HG03378 (cell line): ENCODE measurements at regions not wholly inside any gene's neighbourhood (a gene's known extent, or its start where the extent isn't known, plus 50 kb on each side); places are given as distances from the start of the nearest gene placed in this dataset.
"Not testable (repeated sequence)": the region's sequence is repeated elsewhere in the genome, so short reads cannot be mapped to it uniquely, and the experiment has no call there.

Experiments
- ATAC-seq: cut with Tn5 transposase; IDR thresholded peaks from one replicate; pipeline ENCODE4 v1.9.1; 2021; ENCODE audit warnings: mild to moderate bottlenecking, moderate library complexity; ENCODE audit not compliant: unreplicated experiment

DNA sequence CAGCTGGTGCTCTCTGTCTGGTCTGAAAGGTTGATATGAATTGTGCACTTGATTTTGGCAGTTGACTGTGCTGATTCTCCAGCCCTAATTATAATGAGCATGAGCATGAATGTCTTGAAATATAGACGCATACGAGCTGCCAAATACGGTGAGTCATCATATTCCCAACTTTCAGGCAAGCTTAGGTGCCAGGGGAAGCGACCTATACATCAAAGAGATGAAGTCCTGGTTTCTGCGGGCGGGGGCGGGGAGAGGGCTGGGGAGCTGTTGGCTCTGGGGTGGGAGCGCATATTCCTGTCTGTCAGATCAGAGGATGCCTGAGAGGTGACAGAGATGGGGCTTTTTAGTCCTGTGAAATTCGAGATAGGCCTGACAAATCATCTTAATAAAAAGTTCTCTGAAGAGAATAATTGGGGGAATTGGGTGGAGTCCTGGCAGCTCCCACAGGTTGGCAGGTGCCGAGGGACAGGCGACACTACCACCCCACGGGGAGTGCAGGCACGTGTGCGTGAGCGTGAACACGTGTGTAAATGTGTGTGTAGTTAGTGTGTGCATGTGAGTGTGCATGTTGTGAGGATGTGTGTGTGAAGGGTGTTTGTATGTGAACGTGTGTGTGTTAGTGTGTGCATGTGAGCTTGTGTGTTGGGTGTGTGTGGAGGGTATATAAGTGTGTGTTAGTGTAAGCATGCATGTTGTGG, 865.3 kb downstream of the TBC1D22A start:
- ATAC-seq, result no peak

DNA sequence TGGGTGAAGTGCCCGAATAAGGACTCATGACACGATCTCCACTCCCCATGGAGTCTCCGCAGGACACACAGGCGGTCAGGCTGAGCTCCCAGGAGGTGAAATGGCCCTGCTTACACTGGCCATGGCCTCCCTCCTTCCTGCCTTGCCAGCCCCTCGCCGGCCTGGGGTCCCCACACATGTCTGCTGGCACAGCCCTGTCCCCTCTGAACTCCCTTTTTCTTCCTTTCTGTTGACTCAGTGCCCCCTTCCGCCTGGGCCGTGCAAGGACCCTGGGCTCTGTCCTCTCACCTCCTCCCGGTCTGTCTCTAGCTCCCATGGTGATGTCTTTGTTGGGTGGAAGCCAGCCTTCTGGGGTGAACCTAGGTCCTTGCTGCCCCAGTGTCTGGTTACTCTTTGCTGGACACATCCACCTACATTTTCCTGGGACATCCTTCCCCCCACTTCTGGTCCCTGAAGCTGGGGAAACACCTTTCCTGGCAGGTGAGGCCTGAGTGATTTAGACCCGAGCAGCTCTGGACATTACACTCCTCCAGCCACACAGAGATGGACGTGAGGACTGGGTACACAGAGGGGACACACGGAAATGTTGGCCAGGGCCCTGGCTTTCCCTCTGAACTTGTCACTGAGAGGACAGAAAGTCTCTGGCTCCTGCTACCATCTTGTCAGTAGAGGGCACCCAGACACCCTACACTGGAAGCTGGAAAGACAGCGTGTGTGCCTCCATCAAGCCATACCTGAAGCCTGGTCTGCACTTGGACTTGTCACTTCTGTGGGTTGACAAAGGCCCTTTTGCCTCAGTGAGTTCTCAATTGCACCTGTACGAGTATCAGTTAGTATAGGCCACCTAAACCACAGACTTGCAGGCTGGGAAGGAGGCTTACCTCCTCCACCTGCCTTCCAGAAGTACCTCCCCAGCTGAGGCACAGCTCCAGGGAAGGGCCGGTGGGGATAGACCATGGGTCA, 864.3 kb downstream of the TBC1D22A start:
- ATAC-seq, result no peak

GRCh38 chr22:47625531-47626427, 863.3 kb downstream of the TBC1D22A start:
- no peak for ATAC-seq

- ATAC-seq, result no peak
These were observed 862.5 kb downstream of the TBC1D22A start for GRCh38 chr22:47625013-47625385.

DNA sequence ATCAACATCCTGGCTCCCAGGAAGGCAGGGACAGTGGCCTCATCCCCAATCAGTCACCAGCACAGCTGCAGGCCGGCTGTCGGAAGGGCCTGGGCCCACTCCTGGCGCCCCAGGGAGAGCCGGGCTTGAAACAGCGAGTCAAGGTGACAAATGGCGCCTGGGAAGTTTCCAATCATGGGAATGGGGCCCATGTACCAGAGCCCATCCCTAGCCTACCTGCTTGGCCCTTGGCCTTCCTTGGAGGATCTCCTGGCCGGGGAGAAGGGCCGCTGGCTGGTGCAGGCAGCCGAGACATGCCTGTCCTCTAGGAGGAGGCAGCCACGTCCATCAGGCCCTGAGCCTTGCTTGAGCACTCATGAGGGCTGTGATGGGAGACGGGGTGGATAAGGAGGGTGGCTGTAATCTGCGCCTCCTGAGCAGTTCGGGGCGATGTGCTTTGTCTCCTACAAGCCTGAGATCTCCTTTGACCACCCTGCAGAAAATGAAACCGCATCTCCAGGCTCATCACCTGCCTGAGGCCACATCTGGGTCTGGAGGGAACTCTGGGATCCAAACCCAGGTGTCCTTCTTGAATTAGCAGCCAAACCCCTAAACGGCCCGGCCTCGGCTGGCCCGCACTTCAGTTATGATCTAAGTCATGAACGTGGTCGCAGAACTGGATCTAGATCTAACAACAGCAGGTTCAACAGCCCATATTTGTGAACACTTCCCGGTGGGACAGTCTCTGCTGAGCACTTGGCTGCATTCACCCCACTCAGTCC, 862.0 kb downstream of the TBC1D22A start:
- no peak for ATAC-seq

GRCh38 chr22:47623763-47624148, 861.3 kb downstream of the TBC1D22A start:
- no peak for ATAC-seq

DNA sequence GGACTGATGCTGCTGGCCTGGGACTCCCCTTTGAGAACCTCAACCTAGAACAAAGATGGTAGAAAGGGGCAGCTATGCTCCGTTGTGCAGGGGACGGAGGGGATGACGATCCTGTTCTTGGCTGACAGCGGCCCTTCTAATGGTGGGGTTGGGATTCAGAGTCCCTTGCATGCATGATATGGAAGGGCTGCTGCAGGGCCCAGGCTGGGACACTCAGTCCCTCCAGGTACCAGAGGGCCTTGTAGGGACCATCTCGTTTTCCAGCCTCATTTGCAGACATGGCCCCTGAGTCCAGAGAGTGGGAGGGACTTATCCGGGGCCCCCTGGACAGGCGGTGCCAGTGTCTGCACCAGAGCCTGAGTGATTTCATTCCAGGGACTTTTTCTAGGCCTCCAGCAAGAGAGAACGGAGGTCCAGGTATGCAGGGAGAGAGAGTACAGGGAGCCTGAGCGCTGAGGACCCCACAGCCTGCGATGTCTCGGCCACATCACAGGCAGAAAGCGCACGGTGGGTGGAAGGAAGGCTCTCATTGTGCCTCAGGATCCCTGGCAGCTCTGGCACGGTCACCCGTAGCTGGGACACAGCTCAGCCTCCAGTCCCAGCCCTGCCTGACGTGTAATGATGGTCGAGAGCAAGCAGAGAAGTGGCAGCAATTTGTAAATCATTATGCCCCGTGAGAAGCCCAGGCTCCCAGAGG, 860.8 kb downstream of the TBC1D22A start:
- no peak for ATAC-seq

DNA sequence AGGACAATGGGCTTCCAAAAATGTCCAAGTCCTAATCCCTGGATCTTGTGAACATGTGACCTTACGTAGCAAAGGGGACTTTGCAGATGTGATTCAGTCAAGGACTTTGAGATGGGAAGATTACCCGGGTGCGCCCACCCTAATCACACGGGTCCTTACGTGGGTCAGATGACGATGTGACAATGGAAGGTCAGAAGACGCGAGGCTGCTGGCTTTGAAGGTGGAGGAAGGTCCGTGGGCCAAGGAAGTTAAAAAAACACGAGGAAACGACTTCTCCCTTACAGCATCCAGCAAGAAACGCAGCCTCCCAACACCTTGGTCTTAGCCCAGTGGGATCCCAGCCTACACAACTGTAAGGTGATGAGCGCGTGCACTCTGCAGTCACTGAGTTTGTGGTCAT, 860.1 kb downstream of the TBC1D22A start:
- ATAC-seq, result no peak

DNA sequence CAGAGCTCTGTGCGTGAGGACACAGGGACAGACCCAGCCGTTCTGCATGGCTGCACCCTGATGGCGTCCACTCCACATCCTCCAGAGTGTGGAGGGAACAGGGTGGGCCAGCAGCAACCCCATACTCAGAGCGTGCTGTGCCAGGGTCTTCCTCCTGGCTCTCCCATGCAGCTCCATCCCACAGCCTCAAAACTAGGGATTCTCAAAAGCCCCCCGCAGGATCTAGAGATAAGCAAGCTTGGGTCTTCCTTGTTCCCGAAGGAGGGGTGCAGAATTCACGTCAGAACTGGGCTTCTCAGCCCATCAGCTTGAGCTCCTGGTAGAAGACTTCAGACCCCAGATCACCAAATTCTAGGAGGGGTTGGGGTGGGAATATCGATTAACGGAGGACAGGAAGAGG, 858.8 kb downstream of the TBC1D22A start:
- no peak for ATAC-seq

DNA sequence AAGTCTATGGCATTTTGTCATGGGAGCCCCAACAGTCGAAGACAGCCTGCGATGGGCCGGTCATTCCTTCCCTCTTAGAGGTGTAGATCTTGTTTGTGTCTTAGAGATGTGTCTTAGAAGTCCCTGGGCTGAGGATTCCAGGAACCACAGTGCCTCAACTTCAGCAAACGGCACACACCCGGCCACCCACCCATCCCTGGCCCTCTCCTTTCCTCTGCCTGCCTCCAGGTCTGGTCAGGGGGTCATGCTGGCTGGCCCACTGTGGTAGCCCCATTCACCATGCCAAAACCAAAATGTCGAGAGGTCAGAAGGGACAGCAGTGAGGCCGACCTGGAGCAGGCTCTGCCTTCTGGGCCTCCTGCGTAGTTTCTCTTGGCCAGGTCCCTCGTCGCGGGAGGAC, 857.9 kb downstream of the TBC1D22A start:
- ATAC-seq, result no peak

DNA sequence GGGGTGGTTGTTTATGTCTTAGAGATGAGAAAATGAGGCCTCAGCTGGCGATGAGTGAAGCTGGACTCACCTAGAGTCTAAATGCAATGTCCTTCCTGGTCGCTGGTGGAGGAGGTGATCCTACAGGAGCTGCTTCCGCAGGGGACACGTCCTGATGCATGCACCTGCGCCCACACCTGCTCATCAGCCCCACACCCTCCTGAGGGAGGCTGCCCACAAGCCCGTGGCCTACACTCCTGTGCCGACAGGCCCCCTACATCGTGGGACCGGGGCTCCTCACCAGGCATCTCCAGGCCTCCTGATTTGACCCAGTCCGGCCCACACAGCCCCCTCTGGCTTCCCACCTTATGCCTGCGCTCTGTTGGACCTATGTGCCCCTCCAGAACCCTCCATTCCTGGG, 857.2 kb downstream of the TBC1D22A start:
- ATAC-seq, result no peak

- no peak for ATAC-seq
These were observed 855.9 kb downstream of the TBC1D22A start for GRCh38 chr22:47618180-47619010.

- ATAC-seq, result no peak
These were observed 854.7 kb downstream of the TBC1D22A start for GRCh38 chr22:47617186-47617585.

DNA sequence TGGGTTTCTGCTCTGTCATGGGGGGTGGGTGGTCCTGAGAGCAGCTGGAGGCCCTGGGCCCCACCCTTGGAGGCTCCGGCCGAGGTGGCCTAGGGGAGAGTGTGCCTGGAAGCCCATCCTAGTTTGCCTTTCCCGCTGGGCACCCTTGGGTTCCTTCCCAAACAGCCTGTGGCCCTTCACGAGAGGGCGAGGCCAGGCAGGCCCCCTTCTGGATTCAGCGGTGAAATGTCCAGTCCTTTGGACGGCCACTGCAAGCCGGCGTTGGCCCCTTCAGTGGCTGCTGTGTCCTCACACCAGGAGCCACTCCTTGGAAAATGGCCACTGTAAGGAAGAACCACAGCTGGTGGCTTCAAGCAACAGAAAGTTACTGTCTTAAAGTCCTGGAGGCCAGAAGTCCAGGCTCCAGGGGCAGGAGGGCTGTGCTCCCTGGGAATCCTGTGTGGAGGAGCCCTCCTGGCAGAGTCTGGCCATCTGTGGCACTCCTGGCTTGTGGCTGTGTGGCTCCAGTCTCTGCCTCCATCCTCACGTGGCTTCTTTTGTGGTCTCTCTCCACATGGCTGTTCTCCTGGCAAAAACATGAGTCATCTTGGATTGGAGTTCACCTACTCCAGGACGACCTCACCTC, 854.1 kb downstream of the TBC1D22A start:
- ATAC-seq, result no peak

DNA sequence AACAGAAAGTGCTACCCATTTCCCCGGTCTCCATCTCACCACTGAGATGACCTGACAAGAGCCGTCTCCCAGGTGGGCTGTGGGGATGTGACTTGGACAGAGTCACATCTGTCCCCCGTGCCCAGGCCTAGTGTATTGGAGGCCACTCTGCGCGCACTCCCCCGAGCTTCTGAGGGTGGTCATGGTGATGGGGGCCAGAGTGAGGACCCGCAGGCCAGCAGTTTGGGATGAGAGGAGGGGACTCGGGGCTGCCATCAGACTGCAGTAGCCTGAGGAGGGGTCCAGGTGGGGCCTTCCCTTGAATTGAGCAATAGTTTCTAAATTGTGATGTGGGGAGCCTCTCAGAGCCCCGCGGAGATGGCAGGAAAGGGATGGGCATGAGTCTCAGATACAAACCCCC, 852.6 kb downstream of the TBC1D22A start:
- ATAC-seq, result no peak

- no peak for ATAC-seq
These were observed 851.3 kb downstream of the TBC1D22A start for GRCh38 chr22:47613606-47614350.

- not testable (repeated sequence) for ATAC-seq
These were observed 850.7 kb downstream of the TBC1D22A start for GRCh38 chr22:47613181-47613580.
